Type B pancreatic cell (in vitro differentiated cells): ENCODE measurements at regions not wholly inside any gene's neighbourhood (a gene's known extent, or its start where the extent isn't known, plus 50 kb on each side); places are given as distances from the start of the nearest gene placed in this dataset.

ENCODE experiments used
- DNase-seq: peaks from one replicate; pipeline ENCODE4 v3.0.0; 2021; ENCODE audit warnings: mixed read lengths; ENCODE audit not compliant: unreplicated experiment; ENCODE audit errors: extremely low spot score
- H3K27ac Mint-ChIP-seq: 2 replicates; pipeline ENCODE4 v1.8.0; 2021; ENCODE audit warnings: mild to moderate bottlenecking, mixed read lengths
- H3K27me3 Mint-ChIP-seq: 2 replicates; pipeline ENCODE4 v1.8.0; 2021; ENCODE audit warnings: mixed read lengths
- H3K36me3 Mint-ChIP-seq: 2 replicates; pipeline ENCODE4 v1.8.0; 2021; ENCODE audit warnings: mixed read lengths
- H3K4me1 Mint-ChIP-seq: one replicate; pipeline ENCODE4 v1.8.0; 2021; ENCODE audit warnings: mixed read lengths; ENCODE audit not compliant: unreplicated experiment
- H3K4me3 Mint-ChIP-seq: 2 replicates; pipeline ENCODE4 v1.8.0; 2021; ENCODE audit warnings: mild to moderate bottlenecking, mixed read lengths
- H3K9me3 Mint-ChIP-seq: 2 replicates; pipeline ENCODE4 v1.8.0; 2021; ENCODE audit warnings: mixed read lengths
- CTCF ChIP-seq: fragments of 200-600 bp; sonication (generic); conservative IDR thresholded peaks from 2 replicates; pipeline ENCODE4 v1.5.0; 2021; ENCODE audit warnings: antibody characterized with exemption, mild to moderate bottlenecking

GRCh38 chr22:47329727-47330650, 567.5 kb downstream of the TBC1D22A start:
- no peak for TF ChIP-seq CTCF
- no peaks in the 10 kb centered on the region for H3K36me3 Mint-ChIP-seq
- H3K27ac Mint-ChIP-seq: no peak overlapping the region
- DNase-seq: no peak
- H3K27me3 Mint-ChIP-seq: no peaks in the 10 kb centered on the region
- H3K9me3 Mint-ChIP-seq: peaks cover 24% of the 10 kb centered on the region
- H3K4me3 Mint-ChIP-seq: no peak overlapping the region
- H3K4me1 Mint-ChIP-seq: no peaks in the 10 kb centered on the region

- H3K36me3 Mint-ChIP-seq: no peaks in the 10 kb centered on the region
- H3K27me3 Mint-ChIP-seq: no peaks in the 10 kb centered on the region
- no peak for DNase-seq
- no peak overlapping the region for H3K27ac Mint-ChIP-seq
- TF ChIP-seq CTCF: no peak
- peaks cover 24% of the 10 kb centered on the region for H3K9me3 Mint-ChIP-seq
- H3K4me3 Mint-ChIP-seq: no peak overlapping the region
- no peaks in the 10 kb centered on the region for H3K4me1 Mint-ChIP-seq
Observed at GRCh38 chr22:47328550-47329243, 566.2 kb downstream of the TBC1D22A start.

- no peaks in the 10 kb centered on the region for H3K36me3 Mint-ChIP-seq
- no peaks in the 10 kb centered on the region for H3K27me3 Mint-ChIP-seq
- H3K4me1 Mint-ChIP-seq: no peaks in the 10 kb centered on the region
Observed at GRCh38 chr22:47327241-47327640, 564.8 kb downstream of the TBC1D22A start.

GRCh38 chr22:47325249-47325648, 562.8 kb downstream of the TBC1D22A start:
- H3K4me1 Mint-ChIP-seq: no peaks in the 10 kb centered on the region
- no peak for TF ChIP-seq CTCF
- no peak for DNase-seq
- no peaks in the 10 kb centered on the region for H3K27me3 Mint-ChIP-seq
- H3K9me3 Mint-ChIP-seq: peaks cover 14% of the 10 kb centered on the region
- no peaks in the 10 kb centered on the region for H3K36me3 Mint-ChIP-seq
- no peak overlapping the region for H3K4me3 Mint-ChIP-seq
- no peak overlapping the region for H3K27ac Mint-ChIP-seq

More at GRCh38 chr22:47327241-47327640, 564.8 kb downstream of the TBC1D22A start:
- DNase-seq: no peak
- no peak for TF ChIP-seq CTCF
- Mint-ChIP-seq H3K4me3 (no peak overlapping the region), H3K9me3 (peaks cover 18% of the 10 kb centered on the region), H3K27ac (no peak overlapping the region)

- H3K27ac Mint-ChIP-seq: no peak overlapping the region
- H3K4me1 Mint-ChIP-seq: no peaks in the 10 kb centered on the region
- DNase-seq: no peak
- H3K4me3 Mint-ChIP-seq: no peak overlapping the region
- peaks cover 18% of the 10 kb centered on the region for H3K9me3 Mint-ChIP-seq
- no peaks in the 10 kb centered on the region for H3K27me3 Mint-ChIP-seq
- H3K36me3 Mint-ChIP-seq: no peaks in the 10 kb centered on the region
- no peak for TF ChIP-seq CTCF
Observed at GRCh38 chr22:47324435-47324990, 562.1 kb downstream of the TBC1D22A start.
